Parathyroid adenoma (tissue), 2 donors: ENCODE measurements at regions not wholly inside any gene's neighbourhood (a gene's known extent, or its start where the extent isn't known, plus 50 kb on each side); places are given as distances from the start of the nearest gene placed in this dataset.

ENCODE experiments used
- H2AFZ ChIP-seq: fragments of 300-600 bp; sonication (generic); one replicate; pipeline ENCODE4 v1.7.0; 2017; ENCODE audit warnings: antibody characterized with exemption, mild to moderate bottlenecking
- H3K27ac ChIP-seq: fragments of 300-600 bp; sonication (generic); one replicate; pipeline ENCODE4 v1.7.0; 2017
- H3K27me3 ChIP-seq: fragments of 300-600 bp; sonication (generic); one replicate; pipeline ENCODE4 v1.7.0; 2017; ENCODE audit warnings: low read length; ENCODE audit not compliant: control insufficient read depth, insufficient read depth
- H3K36me3 ChIP-seq: fragments of 300-600 bp; sonication (generic); one replicate; pipeline ENCODE4 v1.7.0; 2017; ENCODE audit warnings: low read length; ENCODE audit not compliant: control insufficient read depth, insufficient read depth
- H3K4me1 ChIP-seq: fragments of 300-600 bp; sonication (generic); one replicate; pipeline ENCODE4 v1.7.0; 2017; ENCODE audit warnings: control low read depth
- H3K4me2 ChIP-seq: fragments of 300-600 bp; sonication (generic); one replicate; pipeline ENCODE4 v1.7.0; 2017; ENCODE audit warnings: low read length
- H3K4me3 ChIP-seq: fragments of 300-600 bp; sonication (generic); one replicate; pipeline ENCODE4 v1.7.0; 2017; ENCODE audit warnings: low read depth, low read length
- H3K79me2 ChIP-seq: fragments of 300-600 bp; sonication (generic); one replicate; pipeline ENCODE4 v1.7.0; 2017; ENCODE audit warnings: control low read depth
- H3K9ac ChIP-seq: fragments of 300-600 bp; sonication (generic); one replicate; pipeline ENCODE4 v1.7.0; 2017; ENCODE audit warnings: mild to moderate bottlenecking
- H3K9me3 ChIP-seq: fragments of 300-600 bp; sonication (generic); one replicate; pipeline ENCODE4 v1.7.0; 2017; ENCODE audit warnings: low read length; ENCODE audit not compliant: control insufficient read depth
- TF ChIP-seq, protein P1 (sequence below): fragments of 300-600 bp; sonication (generic); IDR thresholded peaks from one replicate; pipeline ENCODE4 v1.7.0; 2017; ENCODE audit warnings: antibody characterized with exemption, mild to moderate bottlenecking
- donor health status: primary hyperparathyroidism.

DNA sequence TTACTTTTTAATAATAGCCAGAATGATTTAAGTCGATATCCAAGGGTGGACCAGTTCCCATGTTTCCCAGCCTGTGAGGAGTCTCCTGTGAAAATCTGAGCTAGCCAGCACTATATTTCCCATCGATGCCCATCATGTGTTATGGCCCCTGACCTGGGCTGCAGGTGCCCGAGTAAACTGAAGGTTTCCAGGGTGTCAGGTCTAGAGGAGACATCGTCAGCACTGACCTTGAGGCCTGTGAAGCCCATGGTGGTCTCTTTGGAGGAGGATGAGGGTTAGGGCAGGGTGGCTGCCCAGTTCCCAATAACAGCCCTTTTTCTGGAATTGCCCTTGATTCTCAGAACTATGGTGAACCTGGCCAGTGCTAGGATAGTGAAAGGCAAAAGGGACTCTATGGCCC, 63.0 kb upstream of the TOP1 start:
- Histone ChIP-seq H3K4me1 (peaks cover 12% of the 10 kb centered on the region), H3K9me3 (no peaks in the 10 kb centered on the region), H3K4me3 (no peak overlapping the region), H3K27me3 (no peaks in the 10 kb centered on the region), H3K79me2 (peaks cover 5% of the 10 kb centered on the region), H3K9ac (no peak overlapping the region), H3K4me2 (no peak overlapping the region), H3K27ac (no peak overlapping the region), H2AFZ (no peak overlapping the region), H3K36me3 (no peaks in the 10 kb centered on the region)
- TF ChIP-seq, protein P1, sequence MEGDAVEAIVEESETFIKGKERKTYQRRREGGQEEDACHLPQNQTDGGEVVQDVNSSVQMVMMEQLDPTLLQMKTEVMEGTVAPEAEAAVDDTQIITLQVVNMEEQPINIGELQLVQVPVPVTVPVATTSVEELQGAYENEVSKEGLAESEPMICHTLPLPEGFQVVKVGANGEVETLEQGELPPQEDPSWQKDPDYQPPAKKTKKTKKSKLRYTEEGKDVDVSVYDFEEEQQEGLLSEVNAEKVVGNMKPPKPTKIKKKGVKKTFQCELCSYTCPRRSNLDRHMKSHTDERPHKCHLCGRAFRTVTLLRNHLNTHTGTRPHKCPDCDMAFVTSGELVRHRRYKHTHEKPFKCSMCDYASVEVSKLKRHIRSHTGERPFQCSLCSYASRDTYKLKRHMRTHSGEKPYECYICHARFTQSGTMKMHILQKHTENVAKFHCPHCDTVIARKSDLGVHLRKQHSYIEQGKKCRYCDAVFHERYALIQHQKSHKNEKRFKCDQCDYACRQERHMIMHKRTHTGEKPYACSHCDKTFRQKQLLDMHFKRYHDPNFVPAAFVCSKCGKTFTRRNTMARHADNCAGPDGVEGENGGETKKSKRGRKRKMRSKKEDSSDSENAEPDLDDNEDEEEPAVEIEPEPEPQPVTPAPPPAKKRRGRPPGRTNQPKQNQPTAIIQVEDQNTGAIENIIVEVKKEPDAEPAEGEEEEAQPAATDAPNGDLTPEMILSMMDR: no peak

- TF ChIP-seq, protein P1: no peak
- H3K27me3 ChIP-seq: no peaks in the 10 kb centered on the region
- H3K4me2 ChIP-seq: no peak overlapping the region
- H2AFZ ChIP-seq: no peak overlapping the region
- H3K36me3 ChIP-seq: no peaks in the 10 kb centered on the region
- peaks cover 5% of the 10 kb centered on the region for H3K79me2 ChIP-seq
- no peak overlapping the region for H3K27ac ChIP-seq
- no peak overlapping the region for H3K4me3 ChIP-seq
- H3K9me3 ChIP-seq: no peaks in the 10 kb centered on the region
- H3K4me1 ChIP-seq: peaks cover 12% of the 10 kb centered on the region
- no peak overlapping the region for H3K9ac ChIP-seq
Measured at GRCh38 chr20:40966103-40966502, 62.5 kb upstream of the TOP1 start.

DNA sequence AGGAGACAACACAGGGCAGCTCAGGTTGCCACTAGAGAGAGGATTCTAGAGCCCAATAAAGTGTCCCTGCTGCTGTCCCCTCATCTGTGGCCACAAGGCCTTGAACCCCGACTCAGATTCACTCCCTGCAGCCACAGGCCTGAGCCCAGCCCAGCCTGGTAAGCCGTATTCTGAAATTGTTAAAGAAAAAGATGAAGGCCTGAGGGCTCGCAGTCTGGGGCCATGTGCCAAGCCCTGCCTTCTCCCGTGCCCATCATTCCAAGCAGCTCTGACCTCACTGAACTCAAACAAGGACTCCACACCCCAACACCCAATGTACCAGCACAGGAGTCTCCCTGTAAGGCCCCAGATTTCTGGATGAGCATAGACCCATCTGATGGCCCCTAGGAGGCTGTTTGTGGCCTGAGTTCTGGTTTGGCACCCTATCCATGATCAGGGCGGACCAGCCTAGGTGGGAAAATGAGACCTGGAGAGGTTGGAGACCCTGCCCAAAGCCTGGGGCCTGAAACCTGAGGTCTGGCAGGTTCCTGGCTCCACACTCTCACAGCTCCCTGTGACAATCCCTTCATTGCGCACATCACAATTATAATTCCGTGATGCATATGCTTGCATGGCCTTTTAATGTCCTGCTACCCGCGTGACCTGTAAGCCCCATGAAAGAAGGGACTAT, 62.0 kb upstream of the TOP1 start:
- peaks cover 2% of the 10 kb centered on the region for H3K79me2 ChIP-seq
- H2AFZ ChIP-seq: peak overlapping the region; percentile 24
- no peaks in the 10 kb centered on the region for H3K27me3 ChIP-seq
- H3K36me3 ChIP-seq: no peaks in the 10 kb centered on the region
- no peak overlapping the region for H3K9ac ChIP-seq
- TF ChIP-seq, protein P1: no peak
- H3K4me1 ChIP-seq: peaks cover 12% of the 10 kb centered on the region
- H3K27ac ChIP-seq: no peak overlapping the region
- no peak overlapping the region for H3K4me2 ChIP-seq
- H3K9me3 ChIP-seq: no peaks in the 10 kb centered on the region
- no peak overlapping the region for H3K4me3 ChIP-seq

DNA sequence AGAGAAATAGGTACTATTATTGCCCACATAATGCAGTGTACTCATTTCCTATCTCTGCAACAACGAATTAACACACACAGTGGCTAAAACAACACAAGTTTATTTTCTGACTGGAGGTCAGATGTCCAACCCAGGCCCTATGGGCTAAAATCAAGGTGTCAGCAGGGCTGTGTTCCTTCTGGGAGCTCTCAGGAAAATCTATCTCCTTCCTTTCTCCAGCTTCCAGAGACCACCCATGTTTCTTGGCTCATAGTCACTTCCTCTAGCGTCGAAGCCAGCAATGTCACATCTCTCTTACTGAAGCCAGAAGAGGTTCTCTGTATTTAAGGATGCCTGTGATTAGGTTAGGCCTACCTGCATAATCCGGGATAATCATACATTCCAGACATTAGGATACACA, 60.9 kb upstream of the TOP1 start:
- no peak overlapping the region for H3K4me2 ChIP-seq
- no peaks in the 10 kb centered on the region for H3K9me3 ChIP-seq
- peaks cover 2% of the 10 kb centered on the region for H3K4me1 ChIP-seq
- no peaks in the 10 kb centered on the region for H3K36me3 ChIP-seq
- H3K4me3 ChIP-seq: no peak overlapping the region
- H2AFZ ChIP-seq: no peak overlapping the region
- H3K27me3 ChIP-seq: no peaks in the 10 kb centered on the region
- no peak overlapping the region for H3K9ac ChIP-seq
- no peak overlapping the region for H3K27ac ChIP-seq
- TF ChIP-seq, protein P1: no peak
- no peaks in the 10 kb centered on the region for H3K79me2 ChIP-seq
